SHP77 (cell line): ENCODE measurements at regions not wholly inside any gene's neighbourhood (a gene's known extent, or its start where the extent isn't known, plus 50 kb on each side); places are given as distances from the start of the nearest gene placed in this dataset.
"Not testable (repeated sequence)": the region's sequence is repeated elsewhere in the genome, so short reads cannot be mapped to it uniquely, and the experiment has no call there.

Experiments
- DNase-seq, 2 experiments: peaks; one replicate each; lab custom pipeline; 2025; lab: John Stamatoyannopoulos, UW

- no peak for DNase-seq
Observed at GRCh38 chr12:124476011-124476400, 91.4 kb downstream of the NCOR2 start.

- DNase-seq: peak in 1 of 2 experiments; percentile 27
Observed at GRCh38 chr12:124475295-124476010, 92.0 kb downstream of the NCOR2 start.

- peak; percentile 11 to 69 for DNase-seq
Observed at GRCh38 chr12:124474709-124475108, 92.7 kb downstream of the NCOR2 start.

GRCh38 chr12:124472690-124473279, 94.6 kb downstream of the NCOR2 start:
- DNase-seq: peak in 1 of 2 experiments; percentile 27

- no peak for DNase-seq
Observed at GRCh38 chr12:124471828-124472227, 95.6 kb downstream of the NCOR2 start.

- no peak for DNase-seq
Observed at GRCh38 chr12:124470806-124471205, 96.6 kb downstream of the NCOR2 start.

GRCh38 chr12:124470139-124470538, 97.3 kb downstream of the NCOR2 start:
- DNase-seq: no peak

GRCh38 chr12:124469193-124469888, 98.1 kb downstream of the NCOR2 start:
- no peak for DNase-seq

GRCh38 chr12:124467549-124467948, 99.9 kb downstream of the NCOR2 start:
- not testable (repeated sequence) for DNase-seq

- no peak for DNase-seq
Observed at GRCh38 chr12:124466216-124467128, 100.9 kb downstream of the NCOR2 start.

GRCh38 chr12:124465473-124465872, 101.9 kb downstream of the NCOR2 start:
- no peak for DNase-seq

GRCh38 chr12:124464830-124465229, 102.6 kb downstream of the NCOR2 start:
- no peak for DNase-seq

- DNase-seq: no peak
Observed at GRCh38 chr12:124464062-124464461, 103.3 kb downstream of the NCOR2 start.

- no peak for DNase-seq
Observed at GRCh38 chr12:124463341-124463921, 104.0 kb downstream of the NCOR2 start.

GRCh38 chr12:124462750-124463149, 104.7 kb downstream of the NCOR2 start:
- DNase-seq: no peak

- no peak for DNase-seq
Observed at GRCh38 chr12:124461851-124462623, 105.4 kb downstream of the NCOR2 start.

- no peak for DNase-seq
Observed at GRCh38 chr12:124461241-124461673, 106.2 kb downstream of the NCOR2 start.

- DNase-seq: no peak
Observed at GRCh38 chr12:124460771-124461170, 106.6 kb downstream of the NCOR2 start.

GRCh38 chr12:124459852-124460645, 107.4 kb downstream of the NCOR2 start:
- DNase-seq: no peak
